ENCODE measurements at regions not wholly inside any gene's neighbourhood (a gene's known extent, or its start where the extent isn't known, plus 50 kb on each side); places are given as distances from the start of the nearest gene placed in this dataset.

GRCh38 chr2:144252694-144253093 is 267.2 kb downstream of the ZEB2 start:
- TF ChIP-seq POLR2A (IDR thresholded peaks at IDR 0.05; ENCODE audit: low read depth, low read length): no peak
- TF ChIP-seq POLR2AphosphoS5 (IDR thresholded peaks at IDR 0.05; ENCODE audit: low read depth, low read length): no peak
- no peak for TF ChIP-seq TAF1 (IDR thresholded peaks at IDR 0.05; ENCODE audit: borderline replicate concordance, low read depth, low read length)
